Neutrophil (primary cell): ENCODE measurements at regions not wholly inside any gene's neighbourhood (a gene's known extent, or its start where the extent isn't known, plus 50 kb on each side); places are given as distances from the start of the nearest gene placed in this dataset.

Source experiments
- H3K27ac ChIP-seq: fragments of 200-600 bp; sonication (generic); 2 replicates; pipeline ENCODE4 v1.5.1; 2016; ENCODE audit warnings: mild to moderate bottlenecking, moderate library complexity
- H3K27me3 ChIP-seq: fragments of 200-600 bp; sonication (generic); 2 replicates; pipeline ENCODE4 v1.6.0; 2016; ENCODE audit warnings: mild to moderate bottlenecking
- H3K36me3 ChIP-seq: fragments of 200-600 bp; sonication (generic); 2 replicates; pipeline ENCODE4 v1.5.1; 2017
- H3K4me1 ChIP-seq, 2 experiments: fragments of 200-600 bp in 1 of 2; sonication (generic) in 1 of 2; 1 replicate in 1 of 2; 2 replicates in 1 of 2; pipeline versions ENCODE4 v1.5.1 to v1.6.1; 2013 to 2016; ENCODE audit warnings: low read depth in 1 of 2, low read length in 1 of 2, mild to moderate bottlenecking in 1 of 2, moderate library complexity in 1 of 2; ENCODE audit not compliant: control insufficient read depth in 1 of 2, insufficient read depth in 1 of 2
- H3K4me3 ChIP-seq, 2 experiments: fragments of 200-600 bp in 1 of 2; sonication (generic) in 1 of 2; 1 replicate in 1 of 2; 2 replicates in 1 of 2; pipeline ENCODE4 v1.5.1; 2013 to 2016; ENCODE audit warnings: low read depth in 1 of 2, low read length in 1 of 2, mild to moderate bottlenecking in 1 of 2, moderate library complexity in 1 of 2
- H3K9me3 ChIP-seq: fragments of 200-600 bp; sonication (generic); 2 replicates; pipeline ENCODE4 v1.5.1; 2016
- TF ChIP-seq, protein P1 (sequence below): fragments of 200-600 bp; sonication (generic); IDR thresholded peaks from 2 replicates; pipeline ENCODE4 v1.5.1; 2016; ENCODE audit warnings: antibody characterized with exemption

GRCh38 chr13:72657379-72657778 is 70.0 kb downstream of the MZT1 start:
- no peaks in the 10 kb centered on the region for H3K9me3 ChIP-seq
- no peaks in the 10 kb centered on the region for H3K36me3 ChIP-seq
- TF ChIP-seq, protein P1, sequence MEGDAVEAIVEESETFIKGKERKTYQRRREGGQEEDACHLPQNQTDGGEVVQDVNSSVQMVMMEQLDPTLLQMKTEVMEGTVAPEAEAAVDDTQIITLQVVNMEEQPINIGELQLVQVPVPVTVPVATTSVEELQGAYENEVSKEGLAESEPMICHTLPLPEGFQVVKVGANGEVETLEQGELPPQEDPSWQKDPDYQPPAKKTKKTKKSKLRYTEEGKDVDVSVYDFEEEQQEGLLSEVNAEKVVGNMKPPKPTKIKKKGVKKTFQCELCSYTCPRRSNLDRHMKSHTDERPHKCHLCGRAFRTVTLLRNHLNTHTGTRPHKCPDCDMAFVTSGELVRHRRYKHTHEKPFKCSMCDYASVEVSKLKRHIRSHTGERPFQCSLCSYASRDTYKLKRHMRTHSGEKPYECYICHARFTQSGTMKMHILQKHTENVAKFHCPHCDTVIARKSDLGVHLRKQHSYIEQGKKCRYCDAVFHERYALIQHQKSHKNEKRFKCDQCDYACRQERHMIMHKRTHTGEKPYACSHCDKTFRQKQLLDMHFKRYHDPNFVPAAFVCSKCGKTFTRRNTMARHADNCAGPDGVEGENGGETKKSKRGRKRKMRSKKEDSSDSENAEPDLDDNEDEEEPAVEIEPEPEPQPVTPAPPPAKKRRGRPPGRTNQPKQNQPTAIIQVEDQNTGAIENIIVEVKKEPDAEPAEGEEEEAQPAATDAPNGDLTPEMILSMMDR, result no peak
- no peak overlapping the region for H3K27ac ChIP-seq
- H3K4me3 ChIP-seq, result no peak overlapping the region
- H3K4me1 ChIP-seq, result no peaks in the 10 kb centered on the region
- H3K27me3 ChIP-seq, result no peaks in the 10 kb centered on the region

- TF ChIP-seq, protein P1, result no peak
- no peaks in the 10 kb centered on the region for H3K4me1 ChIP-seq
- no peak overlapping the region for H3K27ac ChIP-seq
- H3K4me3 ChIP-seq, result no peak overlapping the region
- H3K27me3 ChIP-seq, result no peaks in the 10 kb centered on the region
- H3K9me3 ChIP-seq, result no peaks in the 10 kb centered on the region
- H3K36me3 ChIP-seq, result no peaks in the 10 kb centered on the region
Observed at GRCh38 chr13:72656357-72656756, 71.1 kb downstream of the MZT1 start.

DNA sequence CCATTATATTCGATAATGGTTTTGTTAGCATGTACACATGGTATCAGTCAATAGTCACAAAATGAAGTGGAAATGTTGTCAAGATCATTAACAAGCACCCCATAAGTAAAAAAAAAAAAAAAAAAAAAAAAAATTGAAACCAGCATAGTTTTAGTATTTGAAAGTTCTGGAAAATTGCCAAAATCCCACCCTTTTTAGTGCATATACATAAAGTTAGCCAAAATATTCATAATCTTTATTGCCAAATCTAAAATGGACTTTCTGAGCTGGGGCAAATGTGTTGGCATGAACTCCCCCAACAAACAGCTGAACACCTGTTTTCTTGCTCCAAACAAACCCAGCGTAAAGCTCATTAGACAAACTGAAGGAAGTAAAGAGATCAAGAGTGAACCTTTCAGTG is 73.9 kb downstream of the MZT1 start:
- no peaks in the 10 kb centered on the region for H3K9me3 ChIP-seq
- no peaks in the 10 kb centered on the region for H3K36me3 ChIP-seq
- H3K4me3 ChIP-seq, result no peak overlapping the region
- no peaks in the 10 kb centered on the region for H3K27me3 ChIP-seq
- no peaks in the 10 kb centered on the region for H3K4me1 ChIP-seq
- TF ChIP-seq, protein P1, result no peak
- no peak overlapping the region for H3K27ac ChIP-seq

GRCh38 chr13:72652681-72653080 is 74.7 kb downstream of the MZT1 start:
- no peak overlapping the region for H3K4me3 ChIP-seq
- no peaks in the 10 kb centered on the region for H3K9me3 ChIP-seq
- H3K36me3 ChIP-seq, result no peaks in the 10 kb centered on the region
- no peaks in the 10 kb centered on the region for H3K4me1 ChIP-seq
- TF ChIP-seq, protein P1, result no peak
- H3K27ac ChIP-seq, result no peak overlapping the region
- H3K27me3 ChIP-seq, result no peaks in the 10 kb centered on the region

DNA sequence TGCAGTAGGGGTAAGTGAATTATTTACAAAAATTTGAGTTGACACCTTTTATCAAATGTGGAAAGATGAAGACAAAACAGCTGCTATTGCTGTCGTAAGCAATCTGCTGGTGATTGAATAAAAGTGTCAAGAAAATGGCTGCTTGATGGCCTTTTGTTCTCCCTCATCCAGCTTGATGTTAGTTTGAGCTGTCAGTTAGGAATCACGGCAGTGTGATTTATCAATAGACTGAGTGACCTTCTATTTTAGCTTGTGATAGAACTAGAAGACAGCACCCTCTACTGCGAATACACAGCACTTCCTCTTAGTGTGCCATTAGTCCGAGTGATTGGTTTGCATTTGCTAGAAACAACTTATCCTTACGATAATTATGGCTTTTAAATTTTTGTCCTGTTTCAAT is 76.3 kb downstream of the MZT1 start:
- Histone ChIP-seq H3K36me3 (no peaks in the 10 kb centered on the region), H3K9me3 (no peaks in the 10 kb centered on the region), H3K4me3 (no peak overlapping the region), H3K27me3 (no peaks in the 10 kb centered on the region), H3K27ac (no peak overlapping the region), H3K4me1 (no peaks in the 10 kb centered on the region)
- TF ChIP-seq, protein P1, result no peak

- no peak overlapping the region for H3K4me3 ChIP-seq
- TF ChIP-seq, protein P1, result no peak
- no peaks in the 10 kb centered on the region for H3K27me3 ChIP-seq
- H3K36me3 ChIP-seq, result no peaks in the 10 kb centered on the region
- no peak overlapping the region for H3K27ac ChIP-seq
- H3K9me3 ChIP-seq, result no peaks in the 10 kb centered on the region
- H3K4me1 ChIP-seq, result no peaks in the 10 kb centered on the region
Observed at GRCh38 chr13:72650051-72650700, 77.3 kb downstream of the MZT1 start.
